Mucosa of descending colon (tissue), 3 donors: ENCODE measurements at regions not wholly inside any gene's neighbourhood (a gene's known extent, or its start where the extent isn't known, plus 50 kb on each side); places are given as distances from the start of the nearest gene placed in this dataset.

Source experiments
- ATAC-seq: fragments of 200-7000 bp; cut with Tn5 transposase; one replicate; pipeline ENCODE4 v1.9.1; 2020; ENCODE audit warnings: mild to moderate bottlenecking, moderate library complexity
- DNase-seq, 3 donors: peaks; one replicate each; pipeline ENCODE4 v3.0.0-alpha.2; 2020
- H3K36me3 ChIP-seq: fragments of 200-600 bp; one replicate; pipeline ENCODE4 v1.8.0; 2021; ENCODE audit warnings: low read depth, mild to moderate bottlenecking
- H3K4me1 ChIP-seq: fragments of 200-600 bp; one replicate; pipeline ENCODE4 v1.8.0; 2021; ENCODE audit warnings: low read depth, mild to moderate bottlenecking
- H3K4me3 ChIP-seq: fragments of 200-600 bp; one replicate; pipeline ENCODE4 v1.8.0; 2021; ENCODE audit warnings: mild to moderate bottlenecking
- H3K9me3 ChIP-seq: fragments of 200-600 bp; one replicate; pipeline ENCODE4 v1.8.0; 2021; ENCODE audit warnings: mild to moderate bottlenecking
- intact Hi-C, 2 donors: fragments of 100-400 bp; cut with DNase I in 1 of 2; cut with micrococcal nuclease in 1 of 2; formaldehyde crosslinking; loops; one replicate each; pipeline versions ENCODE4 v1.11.0 to v1.11.1; 2022; cut with DNase I, micrococcal nuclease
- TF ChIP-seq, protein P1 (sequence below): fragments of 200-600 bp; IDR thresholded peaks from one replicate; pipeline ENCODE4 v1.8.0; 2022; ENCODE audit warnings: antibody characterized with exemption, mild to moderate bottlenecking
- donor health status: DM: no; HTN: no; CAD: no; lungs with moderate emphysema.
- donor health status: DM: no; HTN: no; CAD: no.
- donor health status: DM: no; HTN: yes; CAD: no.

DNA sequence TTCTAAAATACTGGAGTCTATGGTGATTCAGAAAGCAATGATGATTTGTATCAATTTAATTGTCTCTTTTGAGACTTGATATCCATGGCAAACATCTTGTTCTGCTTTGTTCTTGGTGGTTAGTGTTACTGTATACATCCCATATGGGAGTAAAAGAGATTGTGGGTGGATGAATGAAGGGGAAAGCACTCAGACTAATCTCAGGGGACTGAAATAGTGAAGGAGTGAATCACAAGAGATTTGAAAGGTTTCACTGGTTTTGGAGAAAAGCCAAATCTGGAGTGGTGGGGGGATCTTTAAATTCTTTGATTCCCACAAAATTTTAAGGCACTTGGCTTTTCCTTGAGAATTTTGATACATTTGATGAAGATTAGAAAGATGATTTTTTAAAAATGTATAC is 369.4 kb downstream of the INHBA start:
- H3K4me1 ChIP-seq, result no peaks in the 10 kb centered on the region
- no peaks in the 10 kb centered on the region for H3K9me3 ChIP-seq
- no peaks in the 10 kb centered on the region for H3K36me3 ChIP-seq
- intact Hi-C loops, result no loop called here
- TF ChIP-seq, protein P1, sequence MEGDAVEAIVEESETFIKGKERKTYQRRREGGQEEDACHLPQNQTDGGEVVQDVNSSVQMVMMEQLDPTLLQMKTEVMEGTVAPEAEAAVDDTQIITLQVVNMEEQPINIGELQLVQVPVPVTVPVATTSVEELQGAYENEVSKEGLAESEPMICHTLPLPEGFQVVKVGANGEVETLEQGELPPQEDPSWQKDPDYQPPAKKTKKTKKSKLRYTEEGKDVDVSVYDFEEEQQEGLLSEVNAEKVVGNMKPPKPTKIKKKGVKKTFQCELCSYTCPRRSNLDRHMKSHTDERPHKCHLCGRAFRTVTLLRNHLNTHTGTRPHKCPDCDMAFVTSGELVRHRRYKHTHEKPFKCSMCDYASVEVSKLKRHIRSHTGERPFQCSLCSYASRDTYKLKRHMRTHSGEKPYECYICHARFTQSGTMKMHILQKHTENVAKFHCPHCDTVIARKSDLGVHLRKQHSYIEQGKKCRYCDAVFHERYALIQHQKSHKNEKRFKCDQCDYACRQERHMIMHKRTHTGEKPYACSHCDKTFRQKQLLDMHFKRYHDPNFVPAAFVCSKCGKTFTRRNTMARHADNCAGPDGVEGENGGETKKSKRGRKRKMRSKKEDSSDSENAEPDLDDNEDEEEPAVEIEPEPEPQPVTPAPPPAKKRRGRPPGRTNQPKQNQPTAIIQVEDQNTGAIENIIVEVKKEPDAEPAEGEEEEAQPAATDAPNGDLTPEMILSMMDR, result no peak
- H3K4me3 ChIP-seq, result no peak overlapping the region
- ATAC-seq (no peak), DNase-seq (no peak)

DNA sequence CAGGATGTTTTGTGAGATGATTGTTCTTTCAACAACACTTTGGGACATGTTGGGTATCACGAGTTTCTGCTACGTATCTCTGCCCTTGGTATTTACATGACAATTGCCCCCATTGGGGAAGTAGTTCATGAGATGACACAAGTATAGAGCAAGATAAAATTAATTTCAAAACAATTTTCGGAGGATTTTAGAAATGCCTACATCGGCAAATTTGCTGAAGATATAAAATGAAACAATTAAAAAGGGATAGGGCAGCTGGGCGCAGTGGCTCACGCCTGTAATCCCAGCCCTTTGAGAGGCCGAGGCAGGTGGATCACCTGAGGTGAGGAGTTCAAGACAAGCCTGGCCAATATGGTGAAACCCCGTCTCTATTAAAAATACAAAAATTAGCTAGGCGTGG is 371.7 kb downstream of the INHBA start:
- intact Hi-C loops, result no loop called here
- H3K4me3 ChIP-seq, result no peak overlapping the region
- TF ChIP-seq, protein P1, result no peak
- DNase-seq (no peak), ATAC-seq (no peak)
- H3K36me3 ChIP-seq, result no peaks in the 10 kb centered on the region
- no peaks in the 10 kb centered on the region for H3K9me3 ChIP-seq
- no peaks in the 10 kb centered on the region for H3K4me1 ChIP-seq

DNA sequence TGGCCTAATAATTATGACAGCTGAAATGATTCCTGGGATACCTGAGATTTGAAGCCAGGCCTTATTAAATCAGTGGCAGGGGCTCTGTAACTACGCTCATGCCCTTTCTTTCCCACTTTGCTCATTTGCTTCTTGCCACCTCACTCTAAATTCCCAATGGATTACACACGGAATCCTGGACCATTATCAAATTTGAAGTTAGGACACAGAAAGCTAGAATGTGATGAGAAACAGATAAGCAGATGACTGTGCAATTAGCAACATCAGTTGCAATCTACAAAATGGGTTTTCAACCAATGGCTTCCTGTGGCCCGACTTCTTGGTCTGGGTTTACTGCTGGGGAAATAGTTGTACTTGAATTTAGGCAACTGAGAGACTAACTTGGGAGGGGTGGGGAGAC is 374.3 kb downstream of the INHBA start:
- Histone ChIP-seq H3K36me3 (no peaks in the 10 kb centered on the region), H3K4me1 (no peaks in the 10 kb centered on the region), H3K9me3 (no peaks in the 10 kb centered on the region), H3K4me3 (no peak overlapping the region)
- intact Hi-C loops, result no loop called here
- TF ChIP-seq, protein P1, result no peak
- ATAC-seq (no peak), DNase-seq (no peak)

DNA sequence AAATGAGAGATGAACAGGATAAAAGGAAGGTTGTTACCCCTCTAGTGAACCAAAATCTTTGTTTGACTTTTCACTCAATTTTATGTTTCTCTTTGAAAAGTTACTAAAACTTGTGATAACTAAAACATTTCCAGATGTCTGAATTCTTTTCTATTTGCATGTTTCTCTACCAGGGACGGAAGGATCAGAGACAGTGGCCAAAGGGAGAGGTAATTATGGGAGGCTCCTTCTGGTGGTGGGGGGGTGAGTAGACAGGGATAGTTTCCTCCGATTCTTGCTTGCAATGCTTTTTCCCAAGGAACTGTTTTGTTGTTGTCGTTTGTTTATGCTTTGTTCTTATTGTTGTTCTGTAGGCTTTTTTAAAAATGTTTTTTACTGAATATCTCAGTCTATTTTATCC is 374.8 kb downstream of the INHBA start:
- H3K4me3 ChIP-seq, result no peak overlapping the region
- no peak for ATAC-seq
- TF ChIP-seq, protein P1, result no peak
- no peaks in the 10 kb centered on the region for H3K4me1 ChIP-seq
- intact Hi-C loops, result no loop called here
- no peak for DNase-seq
- no peaks in the 10 kb centered on the region for H3K36me3 ChIP-seq
- no peaks in the 10 kb centered on the region for H3K9me3 ChIP-seq

DNA sequence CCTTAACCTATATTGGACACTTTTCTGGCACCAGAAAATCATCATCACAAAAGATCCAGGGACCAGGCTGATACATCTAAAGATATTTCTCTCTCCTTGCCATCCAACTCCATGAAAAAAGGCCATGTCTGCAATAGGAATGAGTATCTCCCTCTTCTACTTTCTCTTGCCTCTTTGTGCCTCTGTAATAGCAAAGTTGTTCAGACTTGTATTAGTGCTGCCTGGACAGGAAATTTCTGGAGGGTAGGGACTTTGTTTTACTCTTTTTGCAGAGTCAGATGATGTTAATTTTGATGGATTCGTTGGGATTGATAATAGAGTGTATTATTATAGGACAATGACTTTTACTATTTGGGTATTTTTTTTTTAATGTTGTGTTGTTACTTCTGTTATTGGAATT is 376.3 kb downstream of the INHBA start:
- TF ChIP-seq, protein P1, result no peak
- no peaks in the 10 kb centered on the region for H3K36me3 ChIP-seq
- DNase-seq, result no peak
- intact Hi-C loops, result no loop called here
- no peaks in the 10 kb centered on the region for H3K4me1 ChIP-seq
- ATAC-seq, result no peak
- no peak overlapping the region for H3K4me3 ChIP-seq
- no peaks in the 10 kb centered on the region for H3K9me3 ChIP-seq

DNA sequence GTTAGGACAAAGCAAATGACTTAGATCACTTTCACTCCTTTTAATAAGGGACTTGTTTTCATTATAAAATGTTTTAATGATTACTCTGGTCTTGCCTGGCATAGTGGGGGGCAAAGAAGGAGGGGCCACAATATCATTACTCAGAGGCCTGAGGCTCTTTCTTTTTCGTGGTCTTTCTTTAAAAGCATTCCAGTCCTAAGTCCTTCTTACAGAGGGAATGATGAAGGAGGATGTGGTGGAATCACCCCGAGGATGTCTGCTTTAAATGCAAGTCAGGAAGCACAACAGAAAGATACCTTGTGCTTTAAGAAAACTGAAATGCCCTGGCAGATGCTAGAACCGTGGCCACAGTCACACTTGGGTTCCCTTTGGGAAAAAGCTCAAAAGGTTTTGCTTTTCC is 379.1 kb downstream of the INHBA start:
- TF ChIP-seq, protein P1, result no peak
- H3K9me3 ChIP-seq, result no peaks in the 10 kb centered on the region
- H3K4me1 ChIP-seq, result no peaks in the 10 kb centered on the region
- ATAC-seq, result no peak
- H3K36me3 ChIP-seq, result no peaks in the 10 kb centered on the region
- no peak for DNase-seq
- H3K4me3 ChIP-seq, result no peak overlapping the region
- intact Hi-C loops, result no loop called here
